ENCODE measurements at regions not wholly inside any gene's neighbourhood (a gene's known extent, or its start where the extent isn't known, plus 50 kb on each side); places are given as distances from the start of the nearest gene placed in this dataset.

GRCh38 chr18:45142868-45143267, 462.2 kb downstream of the SETBP1 start:
- ChIA-PET POLR2A (no interaction called here), CTCF (no interaction called here)
- Histone ChIP-seq H3K27ac (ENCODE audit: low read length) (no peak overlapping the region), H3K27me3 (ENCODE audit: control insufficient read depth, insufficient read depth, low read length) (no peaks in the 10 kb centered on the region), H3K4me1 (ENCODE audit: control insufficient read depth, insufficient read depth, low read length) (no peaks in the 10 kb centered on the region), H3K4me3 (ENCODE audit: low read depth in 2 of 2, low read length in 2 of 2) (no peak overlapping the region), H3K9me3 (ENCODE audit: control insufficient read depth, insufficient read depth, low read depth, low read length) (no peaks in the 10 kb centered on the region), H3K36me3 (ENCODE audit: control insufficient read depth, insufficient read depth, low read length) (no peaks in the 10 kb centered on the region)
- ATAC-seq (no peak), DNase-seq (ENCODE audit: low read depth, low spot score) (no peak)
- intact Hi-C loops (cut with micrococcal nuclease; ENCODE audit: unreplicated experiment) (no loop called here), in situ Hi-C loops (cut with HindIII; ENCODE audit: low pct_unique_long_range_greater_than_20kb, low sequenced_read_pairs) (no loop called here)
- TF ChIP-seq REST (IDR thresholded peaks at IDR 0.05; ENCODE audit: insufficient read depth in 1 of 2, low read depth in 2 of 2, low read length in 1 of 2) (no peak), SIN3A (IDR thresholded peaks at IDR 0.05; ENCODE audit: borderline replicate concordance, insufficient read depth, low read depth, low read length) (no peak), POLR2AphosphoS5 (IDR thresholded peaks at IDR 0.05; ENCODE audit: low read depth, low read length) (no peak), CTCF (IDR thresholded peaks at IDR 0.05) (no peak), TCF7L2 (IDR thresholded peaks at IDR 0.05; ENCODE audit: low read depth, low read length) (no peak)
- BruUV-seq (replicated peaks) = no TSS peak

- Histone ChIP-seq H3K4me3 (ENCODE audit: low read depth in 2 of 2, low read length in 2 of 2) (no peak overlapping the region), H3K9me3 (ENCODE audit: control insufficient read depth, insufficient read depth, low read depth, low read length) (no peaks in the 10 kb centered on the region), H3K36me3 (ENCODE audit: control insufficient read depth, insufficient read depth, low read length) (no peaks in the 10 kb centered on the region), H3K27me3 (ENCODE audit: control insufficient read depth, insufficient read depth, low read length) (no peaks in the 10 kb centered on the region), H3K27ac (ENCODE audit: low read length) (no peak overlapping the region), H3K4me1 (ENCODE audit: control insufficient read depth, insufficient read depth, low read length) (no peaks in the 10 kb centered on the region)
- TF ChIP-seq SIN3A (IDR thresholded peaks at IDR 0.05; ENCODE audit: borderline replicate concordance, insufficient read depth, low read depth, low read length) (no peak), CTCF (IDR thresholded peaks at IDR 0.05) (no peak), POLR2AphosphoS5 (IDR thresholded peaks at IDR 0.05; ENCODE audit: low read depth, low read length) (no peak), REST (IDR thresholded peaks at IDR 0.05; ENCODE audit: insufficient read depth in 1 of 2, low read depth in 2 of 2, low read length in 1 of 2) (no peak), TCF7L2 (IDR thresholded peaks at IDR 0.05; ENCODE audit: low read depth, low read length) (no peak)
- BruUV-seq (replicated peaks) = no TSS peak
- intact Hi-C loops (cut with micrococcal nuclease; ENCODE audit: unreplicated experiment) = no loop called here
- DNase-seq (ENCODE audit: low read depth, low spot score) (no peak), ATAC-seq (no peak)
- POLR2A ChIA-PET = no interaction called here
- CTCF ChIA-PET = no interaction called here
- in situ Hi-C loops (cut with HindIII; ENCODE audit: low pct_unique_long_range_greater_than_20kb, low sequenced_read_pairs) = no loop called here
These were observed 465.6 kb upstream of the SLC14A2 start for GRCh38 chr18:45149712-45150111.

All from Panc1 (cell line).